ENCODE measurements at regions not wholly inside any gene's neighbourhood (a gene's known extent, or its start where the extent isn't known, plus 50 kb on each side); places are given as distances from the start of the nearest gene placed in this dataset.

GRCh38 chr9:109906766-109907382 lies 126.9 kb downstream of the PALM2AKAP2 start:
- TF ChIP-seq, protein P1, sequence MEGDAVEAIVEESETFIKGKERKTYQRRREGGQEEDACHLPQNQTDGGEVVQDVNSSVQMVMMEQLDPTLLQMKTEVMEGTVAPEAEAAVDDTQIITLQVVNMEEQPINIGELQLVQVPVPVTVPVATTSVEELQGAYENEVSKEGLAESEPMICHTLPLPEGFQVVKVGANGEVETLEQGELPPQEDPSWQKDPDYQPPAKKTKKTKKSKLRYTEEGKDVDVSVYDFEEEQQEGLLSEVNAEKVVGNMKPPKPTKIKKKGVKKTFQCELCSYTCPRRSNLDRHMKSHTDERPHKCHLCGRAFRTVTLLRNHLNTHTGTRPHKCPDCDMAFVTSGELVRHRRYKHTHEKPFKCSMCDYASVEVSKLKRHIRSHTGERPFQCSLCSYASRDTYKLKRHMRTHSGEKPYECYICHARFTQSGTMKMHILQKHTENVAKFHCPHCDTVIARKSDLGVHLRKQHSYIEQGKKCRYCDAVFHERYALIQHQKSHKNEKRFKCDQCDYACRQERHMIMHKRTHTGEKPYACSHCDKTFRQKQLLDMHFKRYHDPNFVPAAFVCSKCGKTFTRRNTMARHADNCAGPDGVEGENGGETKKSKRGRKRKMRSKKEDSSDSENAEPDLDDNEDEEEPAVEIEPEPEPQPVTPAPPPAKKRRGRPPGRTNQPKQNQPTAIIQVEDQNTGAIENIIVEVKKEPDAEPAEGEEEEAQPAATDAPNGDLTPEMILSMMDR (IDR thresholded peaks at IDR 0.05; ENCODE audit: poor library complexity): no peak
- no peak for TF ChIP-seq EZH2 (IDR thresholded peaks at IDR 0.05; ENCODE audit: borderline replicate concordance)

Data from hepatocyte (in vitro differentiated cells).